OCI-LY1 (cell line): ENCODE measurements at regions not wholly inside any gene's neighbourhood (a gene's known extent, or its start where the extent isn't known, plus 50 kb on each side); places are given as distances from the start of the nearest gene placed in this dataset.

Experiments
- CTCF ChIP-seq: fragments of 200-600 bp; sonication (generic), shearing (Covaris generic); IDR thresholded peaks from 2 replicates; pipeline ENCODE4 v1.5.1; 2017; ENCODE audit warnings: mild to moderate bottlenecking, antibody characterized with exemption, low read length, moderate library complexity, mixed read lengths
- EZH2 ChIP-seq: fragments of 200-600 bp; sonication (generic), shearing (Covaris generic); IDR thresholded peaks from 2 replicates; pipeline ENCODE4 v1.8.0; 2017; ENCODE audit warnings: borderline replicate concordance, mixed run types, mild to moderate bottlenecking, antibody characterized with exemption, low read length, moderate library complexity, mixed read lengths

- TF ChIP-seq CTCF (no peak), EZH2 (no peak)
Observed at GRCh38 chr4:23734000-23734399, 155.8 kb downstream of the PPARGC1A start.
